GM21576 (cell line): ENCODE measurements at regions not wholly inside any gene's neighbourhood (a gene's known extent, or its start where the extent isn't known, plus 50 kb on each side); places are given as distances from the start of the nearest gene placed in this dataset.
"Not testable (repeated sequence)": the region's sequence is repeated elsewhere in the genome, so short reads cannot be mapped to it uniquely, and the experiment has no call there.

ENCODE experiments used
- ATAC-seq: cut with Tn5 transposase; IDR thresholded peaks from one replicate; pipeline ENCODE4 v1.9.1; 2021; ENCODE audit warnings: mild to moderate bottlenecking, moderate library complexity; ENCODE audit not compliant: unreplicated experiment

DNA sequence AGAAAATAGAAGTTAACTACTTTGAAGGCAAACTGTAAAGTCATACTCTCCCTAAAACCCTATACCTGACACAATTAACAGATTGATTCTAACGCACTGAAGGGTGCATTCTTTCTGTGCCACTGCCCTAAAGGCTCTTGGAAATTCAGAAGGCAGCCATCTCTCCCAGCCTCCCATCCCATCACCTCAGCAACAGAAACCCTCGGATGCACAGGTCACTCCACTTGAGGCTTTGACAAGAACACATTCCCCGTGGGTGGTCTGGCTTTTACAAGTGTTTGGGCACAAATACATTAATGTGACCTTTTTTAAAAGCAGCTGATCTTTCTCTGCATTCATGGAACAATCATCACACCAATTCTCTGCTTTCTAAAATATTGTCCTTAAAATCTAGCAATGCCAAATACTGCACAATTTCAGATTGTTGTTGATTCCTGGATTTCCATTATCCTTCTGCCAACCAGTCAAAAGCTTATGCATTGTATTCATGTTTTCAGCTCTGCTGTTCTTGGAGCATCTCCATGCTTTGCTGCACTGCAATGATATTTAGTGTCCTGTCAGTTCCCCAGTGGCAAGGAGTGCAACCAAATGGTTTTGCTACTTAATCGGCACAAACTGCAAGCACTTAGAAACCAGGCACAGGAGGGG lies 175.6 kb downstream of the TMEM161B start:
- no peak for ATAC-seq

DNA sequence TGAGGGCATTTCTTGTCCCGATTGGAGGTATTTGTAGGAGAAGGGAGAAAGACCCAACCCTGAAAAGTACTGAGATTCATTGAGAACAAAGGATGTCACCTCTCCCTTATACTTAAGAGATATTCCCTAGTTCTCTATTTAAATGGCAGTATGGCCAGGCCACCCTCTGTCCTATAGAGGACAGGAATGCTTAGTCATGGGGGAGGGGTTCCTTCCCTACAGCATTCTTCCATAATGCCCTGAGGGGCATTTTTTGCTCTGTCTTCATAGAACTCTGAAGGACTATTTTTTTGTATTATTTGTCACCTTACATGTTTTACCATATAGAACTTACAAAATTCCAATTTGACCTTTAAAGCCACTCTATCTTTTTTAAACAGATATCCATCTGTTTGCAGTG lies 176.3 kb downstream of the TMEM161B start:
- ATAC-seq: no peak

DNA sequence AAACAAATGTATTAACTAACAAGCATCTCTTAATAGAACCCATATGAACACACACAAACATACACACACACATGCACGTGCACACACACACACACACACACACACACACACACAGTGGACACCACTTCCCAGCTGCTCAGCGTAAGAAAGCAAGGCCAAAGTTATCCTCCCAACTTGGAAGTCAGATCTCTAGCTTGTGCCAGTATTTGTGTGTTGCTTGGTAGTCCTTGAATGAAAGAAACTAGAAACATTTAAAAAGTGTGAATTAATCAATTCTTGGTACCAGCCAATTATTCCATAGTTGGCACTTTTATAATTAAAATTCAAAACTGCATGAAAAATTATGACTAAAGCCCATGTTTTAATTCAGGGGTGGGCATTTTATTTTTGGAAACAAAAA lies 178.1 kb downstream of the TMEM161B start:
- ATAC-seq: no peak

DNA sequence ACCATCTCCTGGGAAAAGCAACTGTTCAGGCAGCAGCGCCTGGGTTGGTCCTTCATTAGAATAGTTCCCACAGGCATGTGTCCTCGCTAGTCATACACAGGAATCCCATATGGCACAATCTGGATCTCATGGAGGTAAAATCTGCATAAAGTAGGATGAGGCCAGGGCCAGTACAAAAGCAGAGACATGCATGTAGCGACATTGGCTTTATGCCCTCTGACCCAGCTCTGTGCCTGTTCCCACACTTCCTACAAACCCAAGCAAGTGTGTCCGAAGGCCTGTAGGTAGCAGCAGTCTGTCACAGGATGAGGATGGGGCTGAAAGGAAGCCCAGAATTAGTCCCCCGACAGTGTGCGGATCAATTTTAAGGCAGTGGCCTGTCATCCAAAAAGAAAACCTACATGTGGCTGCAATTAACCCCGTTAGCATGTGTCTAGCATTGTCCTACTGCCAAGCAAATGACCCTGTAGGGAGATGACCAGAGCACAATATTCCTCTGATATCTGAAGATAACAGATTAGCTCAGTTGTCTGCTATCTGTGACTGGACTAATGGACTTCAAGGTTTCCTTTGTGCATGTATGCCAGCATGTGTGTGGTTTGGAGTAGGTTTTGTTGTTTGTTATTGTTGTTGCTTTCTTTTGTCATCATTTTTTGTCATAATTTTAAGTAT lies 178.8 kb downstream of the TMEM161B start:
- no peak for ATAC-seq

DNA sequence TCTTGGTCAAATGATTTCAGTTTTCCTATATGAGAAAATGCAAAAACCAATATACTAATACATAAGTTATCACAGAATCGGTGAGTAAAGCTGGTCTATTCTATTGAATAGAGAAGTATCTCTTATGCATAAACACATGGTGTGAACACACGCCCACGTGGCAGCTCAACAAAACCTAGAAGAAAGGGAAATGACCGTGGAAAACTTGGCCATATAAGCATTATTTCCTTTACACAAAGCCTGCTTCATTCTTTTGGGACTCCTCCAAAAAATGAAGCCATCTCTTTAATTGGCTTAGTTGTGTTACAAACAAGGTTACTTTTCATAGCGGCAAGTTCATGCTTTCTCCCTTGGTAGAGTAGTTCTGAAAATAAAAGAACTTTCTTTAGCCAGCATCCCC lies 183.2 kb downstream of the TMEM161B start:
- no peak for ATAC-seq

DNA sequence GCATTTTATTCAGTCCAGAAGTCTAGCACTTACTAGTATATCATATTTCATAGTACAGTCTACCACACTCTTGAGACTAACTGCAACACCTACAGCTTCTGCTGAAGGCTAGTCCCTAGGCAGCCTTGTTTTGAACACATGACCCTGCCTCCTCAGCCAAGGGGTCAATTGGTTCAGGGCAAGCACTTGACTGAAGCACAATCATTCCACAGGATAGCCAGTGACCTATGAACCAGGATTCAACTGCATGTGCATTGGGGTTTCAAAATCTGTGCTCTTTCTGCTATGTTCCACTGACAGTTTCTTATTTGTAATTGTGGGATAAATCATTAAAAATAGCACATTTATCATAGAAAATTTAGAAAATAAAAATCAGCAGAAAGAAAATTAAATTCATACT lies 186.8 kb downstream of the TMEM161B start:
- ATAC-seq: no peak

DNA sequence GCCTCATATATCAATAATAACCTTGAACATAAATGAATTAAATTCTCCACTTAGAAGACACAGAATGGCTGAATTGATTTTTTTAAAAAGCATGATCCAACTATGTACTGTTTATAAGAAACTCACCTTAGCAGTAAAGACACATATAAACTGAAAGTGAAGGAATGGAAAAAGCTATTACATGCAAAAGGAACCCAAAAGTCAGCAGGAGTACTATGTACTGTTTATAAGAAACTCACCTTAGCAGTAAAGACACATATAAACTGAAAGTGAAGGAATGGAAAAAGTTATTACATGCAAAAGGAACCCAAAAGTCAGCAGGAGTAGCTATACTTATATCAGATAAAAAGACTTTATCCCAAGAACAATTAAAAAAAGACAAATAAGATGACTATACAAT lies 204.8 kb downstream of the TMEM161B start:
- no peak for ATAC-seq

DNA sequence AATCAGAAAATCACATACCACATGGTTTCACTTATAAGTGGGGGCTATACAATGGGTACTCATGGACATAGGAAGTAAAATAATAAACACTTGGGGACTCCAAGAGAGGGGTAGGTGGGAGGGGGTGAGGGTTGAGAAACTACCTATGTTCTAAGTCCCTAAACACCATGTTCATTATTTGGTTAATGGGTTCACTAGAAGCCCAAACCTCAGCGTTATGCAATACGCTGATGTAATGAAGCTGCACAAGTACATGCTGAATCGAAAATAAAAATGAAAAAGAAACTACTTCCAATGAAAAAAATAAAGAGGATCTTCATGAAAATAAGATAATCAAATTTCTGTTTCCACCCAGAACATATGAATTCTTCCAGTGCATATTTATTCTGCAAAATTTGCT lies 208.5 kb downstream of the TMEM161B start:
- no peak for ATAC-seq

DNA sequence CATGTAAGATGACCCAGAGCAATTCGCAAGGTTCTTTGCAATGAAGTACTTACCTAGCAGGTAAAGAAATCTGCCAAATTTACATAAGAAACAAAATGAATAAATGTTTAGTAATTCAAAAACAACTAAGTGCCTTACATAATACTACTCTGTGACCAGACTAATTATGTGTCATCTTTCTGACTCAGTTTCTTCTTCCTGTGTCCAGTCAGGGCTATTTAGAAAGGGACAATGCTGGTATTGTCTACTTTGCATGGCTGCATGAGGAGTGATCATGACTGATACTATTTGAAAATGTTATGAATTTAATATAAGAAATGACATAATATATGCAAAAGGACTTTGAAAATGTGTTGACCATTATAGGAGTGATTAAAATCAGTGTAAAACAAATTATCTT lies 210.0 kb downstream of the TMEM161B start:
- no peak for ATAC-seq

DNA sequence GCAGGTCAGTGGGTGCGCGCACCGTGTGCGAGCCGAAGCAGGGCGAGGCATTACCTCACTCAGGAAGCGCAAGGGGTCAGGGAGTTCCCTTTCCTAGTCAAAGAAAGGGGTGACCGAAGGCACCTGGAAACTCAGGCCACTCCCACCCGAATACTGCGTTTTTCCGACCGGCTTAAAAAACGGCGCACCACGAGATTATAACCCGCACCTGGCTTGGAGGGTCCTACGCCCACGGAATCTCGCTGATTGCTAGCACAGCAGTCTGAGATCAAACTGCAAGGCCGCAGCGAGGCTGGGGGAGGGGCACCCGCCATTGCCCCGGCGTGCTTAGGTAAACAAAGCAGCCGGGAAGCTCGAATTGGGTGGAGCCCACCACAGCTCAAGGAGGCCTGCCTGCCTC lies 216.2 kb downstream of the TMEM161B start:
- not testable (repeated sequence) for ATAC-seq

DNA sequence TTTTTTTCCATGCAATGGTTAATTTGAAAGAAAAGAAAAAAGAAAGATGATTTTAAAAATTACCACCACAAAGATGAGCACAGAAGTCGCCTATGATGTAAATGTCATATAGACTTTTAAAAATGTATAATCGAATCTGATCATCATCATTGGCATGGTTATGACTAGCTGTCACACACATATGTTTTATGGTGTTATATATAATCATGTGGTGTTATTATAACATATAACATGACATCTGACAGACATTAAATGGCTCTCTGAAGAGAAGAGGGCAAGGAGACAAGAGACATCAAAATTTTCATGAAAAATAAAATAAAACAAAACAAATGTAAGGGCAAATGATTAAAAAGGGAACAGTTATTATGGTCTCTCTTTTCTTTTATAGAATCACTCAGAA lies 217.5 kb downstream of the TMEM161B start:
- ATAC-seq: no peak

DNA sequence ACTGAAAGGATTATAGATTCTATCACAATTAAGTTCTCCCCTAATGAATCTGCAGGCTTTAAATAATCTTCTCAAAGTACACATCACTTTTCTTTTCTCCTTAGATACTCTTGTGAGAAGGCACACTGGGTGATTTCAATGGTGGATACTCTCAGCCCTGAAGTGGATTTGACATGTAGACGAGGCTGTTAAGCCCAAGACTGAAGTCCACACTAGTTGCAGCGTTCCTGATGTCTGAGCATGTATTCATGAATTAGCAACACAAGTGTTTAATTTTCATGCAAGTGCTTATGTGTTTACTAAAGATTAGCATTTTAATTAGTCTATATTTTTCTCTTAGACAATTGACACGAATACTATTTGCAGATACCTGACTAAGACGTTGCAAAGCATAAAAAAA lies 218.9 kb downstream of the TMEM161B start:
- ATAC-seq: no peak

DNA sequence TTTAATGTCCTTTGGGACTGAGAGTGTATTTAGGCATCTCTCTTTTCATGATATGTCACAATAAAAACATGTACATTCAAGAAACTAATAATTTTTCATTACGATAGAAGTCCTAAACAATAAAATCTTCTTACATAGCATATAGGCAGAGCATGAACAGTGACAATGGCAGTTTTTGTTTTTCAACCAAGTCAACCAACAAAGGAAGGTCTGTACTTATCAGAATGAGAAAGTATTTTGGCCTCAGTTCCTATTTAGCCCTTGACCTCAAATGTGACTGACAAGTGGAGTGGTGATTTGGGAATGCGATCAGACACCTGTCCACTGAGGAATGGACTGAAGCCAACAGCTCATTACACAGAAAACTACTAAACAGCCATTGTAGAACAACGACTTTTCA lies 219.5 kb downstream of the TMEM161B start:
- no peak for ATAC-seq

DNA sequence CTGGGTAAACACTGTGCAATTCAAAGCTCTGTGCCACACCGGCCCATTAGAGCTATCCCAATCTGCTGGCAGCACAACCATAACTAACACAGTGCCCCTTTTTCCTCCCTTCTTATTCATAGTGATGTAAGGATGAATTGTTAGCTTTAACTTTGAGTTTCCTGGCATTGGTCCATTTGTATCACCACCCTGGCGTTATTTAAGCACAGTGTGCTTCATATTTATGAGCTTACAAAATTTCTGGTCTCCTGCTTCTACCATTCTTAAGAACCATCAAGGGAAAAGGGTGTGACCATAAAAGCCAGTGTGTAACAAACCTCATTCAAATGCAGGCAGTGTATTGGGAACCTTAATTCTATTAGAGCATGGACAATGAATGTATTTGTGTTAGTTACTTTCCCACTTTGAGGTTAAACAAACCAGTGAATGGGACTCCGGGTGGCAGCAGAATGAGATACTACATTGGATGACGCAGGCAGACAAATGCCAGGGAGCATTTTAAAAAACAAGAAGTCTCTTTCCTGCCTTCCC lies 222.6 kb downstream of the TMEM161B start:
- no peak for ATAC-seq

DNA sequence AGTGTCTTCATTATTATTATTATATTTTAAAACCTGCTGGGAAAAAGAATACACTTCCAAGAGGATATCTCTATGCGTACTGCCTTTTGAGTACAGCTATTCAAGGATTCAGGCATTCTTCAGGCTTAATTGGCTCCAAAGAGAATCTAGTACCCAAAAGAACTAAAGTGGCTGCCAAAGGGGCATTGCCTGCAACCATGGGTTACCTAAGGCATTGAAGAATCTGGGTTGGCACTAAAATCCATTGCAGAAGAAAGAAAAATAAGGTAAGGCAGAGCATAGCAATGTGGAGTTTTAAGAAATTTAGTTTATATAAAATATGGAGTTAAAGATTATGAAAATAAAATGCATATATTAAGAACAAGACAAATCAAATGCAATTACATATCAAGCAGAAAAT lies 223.5 kb downstream of the TMEM161B start:
- ATAC-seq: no peak

DNA sequence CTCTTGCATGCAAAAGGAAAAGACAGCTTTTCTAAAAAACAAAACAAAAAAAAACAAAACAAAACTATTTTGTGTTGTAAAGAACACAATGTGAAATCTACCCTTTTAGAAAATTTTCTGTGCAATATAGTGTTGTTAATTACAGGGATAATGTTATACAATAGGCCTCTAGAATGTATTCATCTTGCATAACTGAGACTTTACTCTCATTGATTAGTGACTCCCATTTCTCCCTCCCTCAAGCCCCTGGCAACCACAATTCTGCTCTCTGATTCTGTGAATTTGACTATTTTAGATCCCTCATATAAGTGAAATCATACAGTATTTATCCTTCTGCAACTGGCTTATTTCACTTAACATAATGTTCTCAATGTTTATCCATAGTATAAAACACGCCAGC lies 234.1 kb downstream of the TMEM161B start:
- ATAC-seq: no peak

DNA sequence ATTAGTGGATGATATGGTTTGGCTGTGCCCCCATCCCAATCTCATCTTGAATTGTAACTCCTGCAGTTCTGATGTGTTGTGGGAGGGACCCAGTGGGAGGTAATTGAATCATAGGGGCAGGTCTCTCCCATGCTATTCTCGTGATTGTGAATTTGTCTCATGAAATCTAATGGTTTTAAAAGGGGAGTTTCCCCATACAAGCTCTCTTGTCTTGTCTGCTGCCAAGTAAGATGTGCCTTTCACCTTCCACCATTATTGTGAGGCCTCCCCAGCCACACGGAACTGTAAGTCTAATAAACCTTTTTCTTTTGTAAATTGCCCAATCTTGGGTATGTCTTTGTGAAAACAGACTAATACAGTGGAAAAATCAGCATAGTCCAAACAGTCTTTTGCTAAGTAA lies 235.5 kb downstream of the TMEM161B start:
- no peak for ATAC-seq

DNA sequence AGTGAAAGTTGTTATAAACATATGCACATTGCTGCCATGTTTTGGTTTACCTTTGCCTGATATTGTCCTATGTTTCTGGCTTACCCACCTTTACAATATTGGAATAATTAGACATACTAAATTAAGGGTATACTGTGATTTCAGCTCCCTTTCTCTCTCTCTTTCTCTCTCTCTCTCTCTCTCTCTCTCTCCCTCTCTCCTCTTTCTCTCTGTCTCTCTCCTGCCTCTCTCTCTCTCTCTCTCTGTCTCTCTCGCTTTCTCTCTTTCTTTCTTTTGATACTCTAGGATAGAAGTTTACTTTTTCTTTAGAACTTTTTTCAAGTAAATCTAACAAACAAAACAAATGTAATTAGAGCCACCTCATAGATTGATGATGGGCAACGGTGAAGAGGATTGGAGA lies 239.6 kb downstream of the TMEM161B start:
- ATAC-seq: no peak

DNA sequence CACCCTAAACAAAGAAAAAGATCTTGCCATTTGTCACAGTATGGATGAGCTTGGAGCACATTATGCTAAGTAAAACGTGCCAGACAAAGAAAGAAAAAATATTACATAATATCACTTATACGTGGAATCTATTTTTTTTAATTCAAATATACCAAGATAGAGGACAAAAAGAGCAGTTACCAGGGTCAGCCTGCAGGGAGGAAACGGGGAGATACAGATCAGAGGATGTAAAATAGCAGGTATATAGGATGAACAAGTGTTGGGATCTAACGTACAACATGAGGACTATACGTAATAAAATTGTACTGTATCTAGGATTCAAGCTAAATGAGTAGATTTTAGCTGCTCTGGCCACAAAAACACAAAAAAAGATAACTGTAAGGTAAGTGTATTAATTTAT lies 247.5 kb downstream of the TMEM161B start:
- no peak for ATAC-seq

DNA sequence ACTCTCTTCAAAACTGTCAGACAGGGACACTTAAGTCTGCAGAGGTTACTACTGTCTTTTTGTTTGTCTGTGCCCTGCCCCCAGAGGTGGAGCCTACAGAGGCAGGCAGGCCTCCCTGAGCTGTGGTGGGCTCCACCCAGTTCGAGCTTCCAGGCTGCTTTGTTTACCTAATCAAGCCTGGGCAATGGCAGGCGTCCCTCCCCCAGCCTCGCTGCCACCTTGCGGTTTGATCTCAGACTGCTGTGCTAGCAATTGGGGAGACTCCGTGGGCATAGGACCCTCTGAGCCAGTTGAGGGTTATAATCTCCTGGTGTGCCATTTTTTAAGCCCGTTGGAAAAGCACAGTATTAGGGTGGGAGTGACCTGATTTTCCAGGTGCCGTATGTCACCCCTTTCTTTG lies 253.7 kb downstream of the TMEM161B start:
- ATAC-seq: not testable (repeated sequence)

DNA sequence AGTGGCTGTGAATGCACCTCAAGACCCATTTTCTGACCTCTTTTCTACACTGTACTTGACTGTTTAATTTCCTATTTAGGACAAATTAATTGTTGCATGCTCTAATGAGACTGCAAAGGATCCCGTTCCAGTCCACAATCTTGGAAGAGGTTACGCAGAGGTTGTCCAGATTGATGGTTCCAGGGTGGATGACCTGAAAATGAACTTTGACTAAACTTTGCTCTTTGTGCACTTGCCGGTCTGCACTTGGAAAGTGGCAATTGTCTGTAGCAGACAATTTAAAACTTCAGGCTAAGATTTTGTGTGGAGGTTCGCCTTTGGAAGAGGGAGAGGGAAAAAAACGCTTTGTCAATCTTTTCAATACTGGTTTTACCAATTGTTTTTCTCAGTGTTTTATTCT lies 267.8 kb downstream of the TMEM161B start:
- ATAC-seq: no peak

DNA sequence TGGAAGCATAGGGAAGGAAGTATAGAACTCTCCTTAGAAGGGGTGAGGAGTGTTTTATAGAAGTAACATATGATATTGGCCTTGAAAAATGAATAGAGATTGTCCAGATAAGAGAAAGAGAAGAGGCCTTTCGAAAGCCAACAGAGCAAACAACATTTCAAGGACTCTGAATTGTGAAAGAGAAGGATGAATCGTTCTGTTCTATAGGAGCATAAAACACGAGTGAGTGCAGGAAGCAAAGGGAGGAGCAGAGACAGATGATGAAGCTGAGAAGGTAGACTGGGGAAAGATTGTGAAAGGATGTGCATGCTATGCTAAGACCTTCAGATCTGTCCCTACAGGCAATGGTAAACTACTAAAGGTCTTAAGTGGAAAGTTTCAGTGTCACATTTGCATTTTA lies 271.0 kb downstream of the TMEM161B start:
- ATAC-seq: no peak

DNA sequence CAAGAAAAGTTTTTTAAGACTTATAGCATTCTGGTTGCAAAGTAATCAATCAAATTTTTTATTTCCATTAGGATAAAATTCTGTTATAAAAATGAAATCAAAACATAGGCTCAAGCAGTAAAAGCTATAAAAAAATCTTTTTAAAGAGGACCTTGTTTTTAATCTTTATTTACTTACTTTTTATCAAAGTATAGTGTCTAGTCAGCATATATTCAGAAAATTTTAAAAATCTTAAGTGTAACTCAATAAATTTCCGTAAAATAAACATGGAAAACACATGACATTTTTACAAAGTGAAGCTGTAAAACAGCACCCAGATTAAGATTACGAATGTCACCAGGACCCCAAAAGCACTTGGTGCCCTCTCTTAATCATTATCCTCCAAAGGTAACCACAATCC lies 302.4 kb downstream of the TMEM161B start:
- ATAC-seq: no peak
